Trophoblast cell (in vitro differentiated cells and primary cell): ENCODE measurements at regions not wholly inside any gene's neighbourhood (a gene's known extent, or its start where the extent isn't known, plus 50 kb on each side); places are given as distances from the start of the nearest gene placed in this dataset.
"Not testable (repeated sequence)": the region's sequence is repeated elsewhere in the genome, so short reads cannot be mapped to it uniquely, and the experiment has no call there.

Source experiments
- DNase-seq, 2 donors: peaks; one replicate each; pipeline ENCODE4 v3.0.0-alpha.2; 2016
- H2AFZ ChIP-seq: 2 replicates; pipeline ENCODE4 v1.6.1; 2013; ENCODE audit warnings: low read length, moderate library complexity, mild to moderate bottlenecking; ENCODE audit not compliant: insufficient read depth, poor library complexity
- H2AK5ac ChIP-seq: 2 replicates; pipeline ENCODE4 v1.6.1; 2013; ENCODE audit warnings: mild to moderate bottlenecking, low read length
- H2BK120ac ChIP-seq: 2 replicates; pipeline ENCODE4 v1.6.1; 2013; ENCODE audit warnings: low read length, mild to moderate bottlenecking, moderate library complexity; ENCODE audit not compliant: insufficient read depth, poor library complexity
- H2BK12ac ChIP-seq: 2 replicates; pipeline ENCODE4 v1.6.1; 2013; ENCODE audit warnings: mild to moderate bottlenecking, low read length, moderate library complexity
- H2BK5ac ChIP-seq: 2 replicates; pipeline ENCODE4 v1.6.1; 2013; ENCODE audit warnings: low read length, low read depth, moderate library complexity, mild to moderate bottlenecking; ENCODE audit not compliant: poor library complexity
- H3K14ac ChIP-seq: 2 replicates; pipeline ENCODE4 v1.6.1; 2013; ENCODE audit warnings: mild to moderate bottlenecking, low read length
- H3K18ac ChIP-seq: 2 replicates; pipeline ENCODE4 v1.6.1; 2013; ENCODE audit warnings: mild to moderate bottlenecking, low read length
- H3K23ac ChIP-seq: 2 replicates; pipeline ENCODE4 v1.6.1; 2013; ENCODE audit warnings: low read length
- H3K27ac ChIP-seq: 2 replicates; pipeline ENCODE4 v1.5.1; 2013; ENCODE audit warnings: low read depth, mild to moderate bottlenecking, inconsistent platforms, low read length, moderate library complexity
- H3K27me3 ChIP-seq: 2 replicates; pipeline ENCODE4 v1.6.1; 2013; ENCODE audit warnings: inconsistent platforms, mild to moderate bottlenecking, low read length, moderate library complexity; ENCODE audit not compliant: insufficient read depth
- H3K36me3 ChIP-seq, 2 experiments: 1 replicate in 1 of 2; 2 replicates in 1 of 2; pipeline ENCODE4 v1.6.1; 2013; ENCODE audit warnings: low read length in 2 of 2, mild to moderate bottlenecking in 2 of 2, moderate library complexity in 1 of 2; ENCODE audit not compliant: insufficient read depth in 2 of 2, control insufficient read depth in 1 of 2
- H3K4ac ChIP-seq: 2 replicates; pipeline ENCODE4 v1.6.1; 2013; ENCODE audit warnings: low read depth, mild to moderate bottlenecking, low read length, moderate library complexity
- H3K4me1 ChIP-seq, 2 experiments: 1 replicate in 1 of 2; 2 replicates in 1 of 2; pipeline ENCODE4 v1.6.1; 2013; ENCODE audit warnings: low read length in 2 of 2, mild to moderate bottlenecking in 2 of 2, moderate library complexity in 1 of 2; ENCODE audit not compliant: insufficient read depth in 2 of 2, control insufficient read depth in 1 of 2
- H3K4me2 ChIP-seq: 2 replicates; pipeline ENCODE4 v1.6.1; 2013; ENCODE audit warnings: inconsistent platforms, mild to moderate bottlenecking, low read length, moderate library complexity
- H3K4me3 ChIP-seq: 2 replicates; pipeline ENCODE4 v1.5.1; 2013; ENCODE audit warnings: mild to moderate bottlenecking, low read depth, low read length, inconsistent platforms
- H3K79me1 ChIP-seq: one replicate; pipeline ENCODE4 v1.6.1; 2013; ENCODE audit warnings: low read length
- H3K79me2 ChIP-seq: 2 replicates; pipeline ENCODE4 v1.6.1; 2013; ENCODE audit warnings: low read length, mild to moderate bottlenecking; ENCODE audit not compliant: control insufficient read depth, insufficient read depth, poor library complexity
- H3K9ac ChIP-seq: 2 replicates; pipeline ENCODE4 v1.6.1; 2013; ENCODE audit warnings: mild to moderate bottlenecking, low read length
- H3K9me3 ChIP-seq: 2 replicates; pipeline ENCODE4 v1.6.1; 2013; ENCODE audit warnings: low read depth, mild to moderate bottlenecking, control low read depth, inconsistent platforms, low read length; ENCODE audit not compliant: insufficient read depth
- H4K12ac ChIP-seq: 2 replicates; pipeline ENCODE4 v1.6.1; 2013; ENCODE audit warnings: low read depth, mild to moderate bottlenecking, low read length, moderate library complexity
- H4K8ac ChIP-seq: 2 replicates; pipeline ENCODE4 v1.6.1; 2013; ENCODE audit warnings: low read depth, mild to moderate bottlenecking, low read length, moderate library complexity
- H4K91ac ChIP-seq: one replicate; pipeline ENCODE4 v1.6.1; 2013; ENCODE audit warnings: low read depth, mild to moderate bottlenecking, low read length, moderate library complexity
- WGBS: extraction: QIAGEN DNeasy Blood & Tissue Kit; methylation state at CpG from one replicate; pipeline ENCODE4 v1.1.7; 2013; ENCODE audit warnings: missing lambda C conversion rate; ENCODE audit not compliant: insufficient read length, insufficient coverage; ENCODE audit errors: extremely low coverage; 5-methylcytosine and 5-hydroxymethylcytosine counted together

DNA sequence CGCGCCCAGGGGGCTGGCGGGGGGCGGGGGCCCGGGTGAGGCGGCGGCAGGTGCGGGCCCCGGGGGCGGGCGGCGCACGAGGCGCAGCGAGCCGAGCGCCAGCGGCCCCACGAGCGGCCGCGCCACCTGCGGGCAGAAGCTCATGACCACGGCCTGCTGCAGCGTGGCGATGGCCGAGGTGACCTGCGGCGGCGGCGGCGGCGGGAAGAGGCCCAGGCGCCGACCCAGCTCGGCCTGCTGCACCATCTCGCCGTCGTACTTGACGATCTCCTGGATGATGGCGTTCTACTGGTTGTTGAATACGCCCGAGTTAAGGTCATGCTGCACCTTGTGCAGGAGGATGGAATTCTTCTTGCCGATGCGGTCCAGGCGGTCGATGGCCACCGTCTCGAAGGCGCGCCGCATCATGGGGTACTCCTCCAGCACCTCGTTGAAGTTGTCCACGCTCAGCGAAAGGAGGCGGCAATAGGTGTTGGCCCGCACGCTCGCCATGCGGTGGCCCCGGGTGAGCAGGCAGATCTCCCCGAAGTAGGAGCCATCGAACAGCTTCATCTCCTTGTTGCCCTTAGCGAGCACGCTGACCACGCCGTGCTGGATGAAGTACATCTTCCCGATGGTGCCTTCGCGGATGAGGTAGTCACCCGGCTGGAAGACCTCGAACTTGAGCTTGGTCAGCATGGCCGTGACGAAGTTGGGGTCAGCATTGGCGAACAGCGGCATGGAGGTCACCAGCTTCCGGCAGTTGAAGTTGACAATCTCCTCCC, 89.5 kb downstream of the GOLGA8K start:
- H2AK5ac ChIP-seq, H3K79me1 ChIP-seq, H2AFZ ChIP-seq, H2BK12ac ChIP-seq, H4K8ac ChIP-seq, H3K36me3 ChIP-seq, H2BK5ac ChIP-seq, H4K91ac ChIP-seq, H3K4me3 ChIP-seq, H3K27me3 ChIP-seq, H3K27ac ChIP-seq, H4K12ac ChIP-seq, H3K9me3 ChIP-seq, H2BK120ac ChIP-seq, H3K4ac ChIP-seq, H3K18ac ChIP-seq, H3K79me2 ChIP-seq, H3K4me1 ChIP-seq, DNase-seq, H3K14ac ChIP-seq, H3K23ac ChIP-seq, H3K9ac ChIP-seq, H3K4me2 ChIP-seq: not testable (repeated sequence)
- no CpG with 5 or more reads among the region's 77 CpGs for WGBS

- no CpG with 5 or more reads among the region's 37 CpGs for WGBS
- H2BK12ac ChIP-seq, H3K23ac ChIP-seq, H3K9ac ChIP-seq, H3K4me2 ChIP-seq, H3K79me2 ChIP-seq, H2BK120ac ChIP-seq, H4K8ac ChIP-seq, H3K9me3 ChIP-seq, H2BK5ac ChIP-seq, H3K4ac ChIP-seq, H3K4me3 ChIP-seq, H3K4me1 ChIP-seq, H2AK5ac ChIP-seq, H4K91ac ChIP-seq, H2AFZ ChIP-seq, H3K79me1 ChIP-seq, H4K12ac ChIP-seq, H3K14ac ChIP-seq, H3K27me3 ChIP-seq, H3K18ac ChIP-seq, H3K36me3 ChIP-seq, DNase-seq, H3K27ac ChIP-seq: not testable (repeated sequence)
Observed at GRCh38 chr15:32312721-32313120, 90.4 kb downstream of the GOLGA8K start.

GRCh38 chr15:32307592-32307991, 95.5 kb downstream of the GOLGA8K start:
- not testable (repeated sequence) for H3K79me2 ChIP-seq, H4K91ac ChIP-seq, DNase-seq, H2BK12ac ChIP-seq, H2AK5ac ChIP-seq, H3K23ac ChIP-seq, H3K4ac ChIP-seq, H4K8ac ChIP-seq, H3K4me2 ChIP-seq, H2AFZ ChIP-seq, H3K27ac ChIP-seq, H3K9ac ChIP-seq, H3K14ac ChIP-seq, H3K4me1 ChIP-seq, H3K36me3 ChIP-seq, H3K4me3 ChIP-seq, H3K18ac ChIP-seq, H3K79me1 ChIP-seq, H2BK120ac ChIP-seq, H3K27me3 ChIP-seq, H4K12ac ChIP-seq, H3K9me3 ChIP-seq, H2BK5ac ChIP-seq
- WGBS: no CpG with 5 or more reads among the region's 5 CpGs

- not testable (repeated sequence) for H3K4me2 ChIP-seq, H4K12ac ChIP-seq, H3K4me3 ChIP-seq, H4K8ac ChIP-seq, H2AK5ac ChIP-seq, H3K14ac ChIP-seq, H2AFZ ChIP-seq, H3K23ac ChIP-seq, H3K4ac ChIP-seq, H3K18ac ChIP-seq, H3K27me3 ChIP-seq, H3K4me1 ChIP-seq, H3K36me3 ChIP-seq, H3K9ac ChIP-seq, H4K91ac ChIP-seq, H3K9me3 ChIP-seq, H2BK5ac ChIP-seq, DNase-seq, H3K79me1 ChIP-seq, H2BK12ac ChIP-seq, H2BK120ac ChIP-seq, H3K27ac ChIP-seq, H3K79me2 ChIP-seq
- WGBS: no CpG with 5 or more reads among the region's 21 CpGs
Observed at GRCh38 chr15:32276200-32276830, 126.8 kb downstream of the GOLGA8K start.
